Right forelimb (tissue), 1 donor: ENCODE measurements at regions not wholly inside any gene's neighbourhood (a gene's known extent, or its start where the extent isn't known, plus 50 kb on each side); places are given as distances from the start of the nearest gene placed in this dataset.

Experiments used
- DNase-seq: peaks from one replicate; pipeline ENCODE4 v3.0.0-alpha.2; 2018

DNA sequence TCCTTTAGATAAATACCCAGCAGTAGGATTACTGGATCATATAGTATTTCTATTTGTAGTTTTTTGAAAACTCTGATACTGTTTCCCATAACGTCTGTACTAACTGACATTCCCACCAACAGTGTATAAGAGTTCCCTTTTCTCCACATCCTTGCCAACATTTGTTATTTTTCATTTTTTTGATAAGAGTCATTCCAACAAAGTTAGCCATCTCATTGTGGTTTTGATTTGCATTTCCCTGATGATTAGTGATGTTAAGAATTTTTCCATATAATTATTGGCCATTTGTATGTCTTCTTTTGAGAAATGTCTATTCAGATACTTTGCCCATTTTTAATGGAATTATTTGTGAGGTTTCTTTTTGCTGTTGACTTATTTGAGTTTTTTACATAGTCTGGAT is 486.0 kb downstream of the FLRT2 start:
- no peak for DNase-seq

- DNase-seq = no peak
These were observed 485.6 kb downstream of the FLRT2 start for GRCh38 chr14:86015511-86015910.

- DNase-seq = no peak
These were observed 483.7 kb downstream of the FLRT2 start for GRCh38 chr14:86013641-86014040.

- DNase-seq = no peak
These were observed 482.5 kb downstream of the FLRT2 start for GRCh38 chr14:86012461-86012860.

GRCh38 chr14:86003998-86004397 is 474.1 kb downstream of the FLRT2 start:
- no peak for DNase-seq

- DNase-seq = no peak
These were observed 466.6 kb downstream of the FLRT2 start for GRCh38 chr14:85996551-85996950.

DNA sequence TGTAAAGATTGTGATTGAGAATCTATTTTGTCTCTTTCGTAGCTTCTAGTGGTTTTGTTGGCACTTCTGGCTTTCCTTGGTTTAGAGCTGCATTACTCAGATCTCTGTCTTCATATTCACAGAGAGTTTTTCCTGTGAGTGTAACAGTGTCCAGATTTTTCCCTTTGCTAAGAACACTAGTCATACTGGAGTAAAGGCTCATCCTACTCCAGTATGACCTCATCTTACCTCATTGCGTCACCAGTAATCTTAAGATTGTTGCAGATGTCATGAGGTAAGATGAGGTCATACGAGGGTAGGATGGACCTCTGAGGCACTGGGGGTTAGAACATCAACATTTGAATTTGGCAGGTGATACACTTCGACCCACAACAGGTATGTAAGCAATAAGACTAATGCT is 461.2 kb downstream of the FLRT2 start:
- no peak for DNase-seq

DNA sequence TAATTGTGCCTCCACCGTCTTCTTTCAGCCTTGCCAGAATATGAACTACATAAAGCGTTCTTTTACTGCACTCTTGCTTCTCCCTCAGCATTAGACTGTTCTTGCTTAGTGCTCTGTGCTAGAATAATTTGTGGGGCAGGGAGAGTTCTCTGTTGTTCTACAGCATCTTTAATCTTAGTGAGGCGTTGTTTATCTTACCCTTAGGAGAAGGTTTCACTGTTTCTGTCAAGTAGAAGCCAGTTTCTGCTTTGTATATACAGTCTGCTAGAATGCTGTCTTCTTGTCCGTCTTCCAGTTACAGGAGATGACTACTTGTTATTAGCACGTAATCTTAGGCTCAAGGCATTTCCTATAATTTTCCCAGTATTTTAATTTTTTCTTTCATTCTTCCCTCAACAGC is 458.0 kb downstream of the FLRT2 start:
- DNase-seq = no peak

GRCh38 chr14:85987292-85987691 is 457.3 kb downstream of the FLRT2 start:
- no peak for DNase-seq

DNA sequence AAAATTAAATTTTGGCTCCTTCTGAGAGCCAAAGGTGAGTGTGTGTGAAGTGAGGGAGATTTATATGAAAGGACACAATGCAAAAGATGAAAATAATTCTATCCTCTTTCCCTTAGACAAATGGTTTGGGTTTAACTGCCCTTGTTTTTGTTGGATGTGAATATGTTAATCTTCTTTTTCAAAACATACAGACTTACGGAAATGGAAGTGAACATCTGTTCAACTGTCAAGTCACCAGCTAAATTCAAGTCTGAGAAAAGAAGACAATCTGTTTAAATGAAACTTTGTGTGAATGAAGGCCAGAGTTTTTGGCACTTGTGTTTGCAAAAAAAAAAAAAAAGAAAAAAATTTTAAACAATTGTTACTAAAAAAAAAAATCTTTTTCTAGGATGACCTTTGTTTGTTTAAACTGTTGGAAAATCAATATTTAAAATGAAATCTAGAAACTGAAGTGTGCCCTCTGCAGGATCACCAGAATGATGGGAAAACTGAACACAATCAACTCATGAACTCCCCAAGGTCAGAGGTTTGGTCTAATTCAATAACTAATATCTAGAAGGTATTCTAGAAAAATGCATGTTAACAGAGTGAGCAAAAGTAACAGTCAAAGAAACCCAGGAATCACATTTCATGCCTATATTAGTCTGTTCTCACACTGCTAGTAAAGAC is 448.8 kb downstream of the FLRT2 start:
- no peak for DNase-seq

DNA sequence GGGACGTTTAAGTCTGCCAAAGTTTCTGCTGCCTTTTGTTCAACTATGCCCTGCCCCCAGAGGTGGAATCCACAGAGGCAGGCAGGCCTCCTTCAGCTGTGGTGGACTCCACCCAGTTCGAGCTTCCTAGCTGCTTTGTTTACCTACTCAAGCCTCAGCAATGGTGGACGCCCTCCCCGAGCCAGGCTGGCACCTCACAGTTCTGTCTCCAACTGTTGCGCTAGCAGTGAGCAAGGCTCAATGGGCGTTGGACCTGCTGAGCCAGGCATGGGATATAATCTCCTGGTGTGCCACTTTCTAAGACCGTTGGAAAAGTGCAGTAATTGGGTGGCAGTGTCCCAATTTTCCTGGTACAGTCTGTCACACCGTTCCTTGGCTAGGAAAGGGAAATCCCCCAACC is 444.7 kb downstream of the FLRT2 start:
- no peak for DNase-seq

GRCh38 chr14:85963486-85963885 is 433.5 kb downstream of the FLRT2 start:
- DNase-seq = no peak

GRCh38 chr14:85960756-85961155 is 430.8 kb downstream of the FLRT2 start:
- no peak for DNase-seq

- DNase-seq = no peak
These were observed 429.1 kb downstream of the FLRT2 start for GRCh38 chr14:85959063-85959462.

DNA sequence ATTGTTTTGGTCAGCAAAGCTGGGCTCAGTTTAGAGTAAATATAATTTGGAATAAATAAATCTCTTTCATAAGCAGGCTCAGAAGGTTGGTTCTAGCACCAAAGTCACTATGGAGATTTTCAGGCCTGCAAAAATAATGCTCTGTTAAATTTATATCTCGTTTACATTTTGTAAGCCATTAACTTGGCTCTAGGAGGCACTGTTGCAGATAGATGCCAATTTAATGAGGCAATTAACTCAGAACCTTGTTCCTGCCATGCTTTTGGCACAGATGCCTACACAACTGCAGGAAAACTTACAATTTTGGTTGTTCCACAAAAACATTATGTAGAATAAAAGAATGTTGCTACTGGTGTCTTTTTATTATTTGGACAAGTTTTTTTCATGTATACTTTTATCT is 428.1 kb downstream of the FLRT2 start:
- DNase-seq = no peak

- no peak for DNase-seq
These were observed 423.3 kb downstream of the FLRT2 start for GRCh38 chr14:85953265-85953664.

- DNase-seq = no peak
These were observed 418.2 kb downstream of the FLRT2 start for GRCh38 chr14:85948153-85948552.

DNA sequence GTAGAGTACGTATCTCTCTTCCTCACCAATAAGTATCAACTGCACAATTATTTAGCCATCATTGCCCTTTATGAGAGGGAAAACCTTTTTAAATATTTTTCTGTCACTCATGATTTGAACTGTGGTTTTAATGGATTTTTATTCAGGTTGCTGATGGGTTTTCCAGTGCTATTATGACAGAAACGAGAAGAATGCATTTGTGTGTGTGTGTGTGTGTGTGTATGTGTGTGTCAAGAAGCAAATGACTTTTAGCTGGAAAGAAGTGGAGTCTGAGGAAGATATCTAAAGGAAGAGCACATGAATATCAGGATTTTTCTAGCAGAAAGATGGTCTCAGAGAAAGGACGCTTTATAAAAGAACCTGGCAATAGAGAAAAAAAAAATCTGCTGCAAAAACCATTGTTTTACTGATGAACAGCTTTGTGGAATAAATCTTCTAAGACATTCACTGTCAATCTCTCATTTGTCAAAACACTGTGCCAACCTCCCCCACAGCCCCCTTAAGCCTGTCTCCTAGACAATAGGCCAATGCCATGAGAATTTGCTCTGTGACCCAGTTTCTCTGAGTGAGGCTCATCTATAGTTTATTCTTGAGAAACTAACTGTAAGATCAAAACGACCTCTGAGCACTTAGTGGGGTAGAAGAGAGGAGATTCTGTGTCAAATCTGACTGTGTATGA is 417.7 kb downstream of the FLRT2 start:
- DNase-seq = no peak

- no peak for DNase-seq
These were observed 413.2 kb downstream of the FLRT2 start for GRCh38 chr14:85943192-85943591.

DNA sequence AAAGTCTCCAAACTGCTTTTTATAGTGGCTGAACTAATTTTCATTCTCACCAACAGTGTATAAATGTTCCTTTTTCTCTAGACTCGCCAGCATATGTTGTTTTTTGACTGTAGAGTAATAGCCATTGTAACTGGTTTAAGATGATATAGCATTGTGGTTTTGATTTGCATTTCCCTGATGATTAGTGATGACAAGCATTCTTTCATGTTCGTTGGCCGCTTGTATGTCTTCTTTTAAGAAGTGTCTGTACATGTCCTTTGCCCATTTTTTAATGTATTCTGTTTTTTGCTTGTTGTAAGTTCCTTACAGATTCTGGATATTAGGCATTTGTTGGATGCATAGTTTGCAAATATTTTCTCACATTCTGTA is 404.9 kb downstream of the FLRT2 start:
- DNase-seq = no peak

DNA sequence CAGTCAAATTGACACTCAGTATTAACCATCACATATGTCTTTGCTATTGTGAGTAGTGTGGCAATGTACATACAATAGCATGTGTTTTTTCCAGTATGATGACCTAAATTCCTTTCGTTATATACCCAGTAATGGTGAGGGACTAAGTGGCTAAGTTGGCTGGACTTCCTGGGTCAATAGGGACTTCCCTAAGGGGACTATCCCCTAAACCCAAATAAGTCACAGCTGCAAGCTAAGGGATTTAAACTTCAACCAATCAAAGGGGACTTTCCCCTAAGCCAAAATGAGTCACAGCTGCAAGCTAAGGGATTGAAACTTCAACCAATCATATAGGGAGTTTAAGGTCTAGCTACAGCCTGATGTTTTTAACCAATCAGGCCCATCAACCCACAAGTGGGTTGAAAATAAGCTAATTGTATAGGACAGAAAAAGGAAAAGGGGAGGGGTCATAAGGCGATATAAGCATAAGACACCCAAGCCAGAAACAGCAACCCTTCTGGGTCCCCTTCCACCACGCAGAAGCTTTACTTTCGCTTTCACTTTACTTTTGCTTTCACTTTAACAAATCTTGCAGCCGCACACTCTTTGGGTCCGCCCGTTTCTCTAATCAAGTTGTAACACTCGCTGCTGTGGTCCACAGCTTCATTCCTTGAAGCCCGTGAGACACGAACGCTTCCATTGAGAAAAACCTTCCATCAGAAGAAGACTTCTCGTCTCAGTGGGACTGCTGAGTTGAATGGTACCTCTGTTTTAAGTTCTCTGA is 404.4 kb downstream of the FLRT2 start:
- DNase-seq = no peak

GRCh38 chr14:85921241-85921640 is 391.3 kb downstream of the FLRT2 start:
- DNase-seq = no peak

- no peak for DNase-seq
These were observed 387.8 kb downstream of the FLRT2 start for GRCh38 chr14:85917716-85918115.

GRCh38 chr14:85915711-85916110 is 385.8 kb downstream of the FLRT2 start:
- DNase-seq = no peak
